ENCODE measurements at regions not wholly inside any gene's neighbourhood (a gene's known extent, or its start where the extent isn't known, plus 50 kb on each side); places are given as distances from the start of the nearest gene placed in this dataset.
A peak's percentile ranks its signal among the peaks of the same experiment; 100 is the strongest.
"Not testable (repeated sequence)": the region's sequence is repeated elsewhere in the genome, so short reads cannot be mapped to it uniquely, and the experiment has no call there.

DNA sequence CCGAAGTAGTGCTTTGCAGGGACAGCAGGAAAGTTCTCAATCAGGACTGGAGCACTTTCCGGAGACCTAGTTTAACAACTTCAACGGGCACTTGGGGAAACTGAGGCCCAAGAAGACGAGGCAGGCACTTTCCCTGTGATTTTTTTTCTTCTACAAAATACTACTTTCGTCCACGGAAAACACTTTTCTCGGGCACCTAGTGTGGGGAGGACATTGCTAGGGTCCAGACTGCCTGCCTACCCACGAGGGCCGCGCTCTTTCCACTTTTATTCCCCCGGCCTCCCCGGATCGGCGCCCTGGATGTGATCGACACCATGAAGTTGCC, 125.4 kb upstream of the CXorf66 start:
- Histone ChIP-seq H3K27ac (ENCODE audit: low read length) (no peak overlapping the region), H3K4me3 (ENCODE audit: low read length) (no peak overlapping the region), H3K27me3 (ENCODE audit: control insufficient read depth, insufficient read depth, low read length) (peaks cover 4% of the 10 kb centered on the region), H3K9me3 (ENCODE audit: control insufficient read depth, insufficient read depth, low read length) (no peaks in the 10 kb centered on the region), H3K36me3 (ENCODE audit: control insufficient read depth, insufficient read depth, low read length) (no peaks in the 10 kb centered on the region), H3K4me1 (ENCODE audit: control insufficient read depth, insufficient read depth, low read length) (peaks cover 14% of the 10 kb centered on the region)
- H3K4me3 Mint-ChIP-seq = peak overlapping the region; percentile 63
- H3K36me3 Mint-ChIP-seq = no peaks in the 10 kb centered on the region
- H3K4me1 Mint-ChIP-seq = peaks cover 0 to 5% of the 10 kb centered on the region in 2 donors
- DNase-seq (no peak), ATAC-seq (no peak)
- intact Hi-C loops (cut with micrococcal nuclease) = no loop called here
- no peaks in the 10 kb centered on the region for H3K9me3 Mint-ChIP-seq
- no peaks in the 10 kb centered on the region for H3K27me3 Mint-ChIP-seq (ENCODE audit: low read depth in 2 of 2)
- 9% methylated on average over 14 of the region's 15 CpGs for WGBS (ENCODE audit: insufficient coverage)
- TF ChIP-seq CTCF (IDR thresholded peaks at IDR 0.05) = no peak
- H3K27ac Mint-ChIP-seq = no peak overlapping the region

GRCh38 chrX:140088438-140088837, 123.1 kb upstream of the CXorf66 start:
- Histone ChIP-seq H3K9me3 (ENCODE audit: control insufficient read depth, insufficient read depth, low read length) (no peaks in the 10 kb centered on the region), H3K36me3 (ENCODE audit: control insufficient read depth, insufficient read depth, low read length) (no peaks in the 10 kb centered on the region), H3K4me3 (ENCODE audit: low read length) (no peak overlapping the region), H3K4me1 (ENCODE audit: control insufficient read depth, insufficient read depth, low read length) (peaks cover 14% of the 10 kb centered on the region), H3K27ac (ENCODE audit: low read length) (no peak overlapping the region), H3K27me3 (ENCODE audit: control insufficient read depth, insufficient read depth, low read length) (peaks cover 4% of the 10 kb centered on the region)
- Mint-ChIP-seq H3K4me1 (peaks cover 0 to 5% of the 10 kb centered on the region in 2 donors), H3K4me3 (no peak overlapping the region), H3K36me3 (no peaks in the 10 kb centered on the region), H3K9me3 (no peaks in the 10 kb centered on the region), H3K27ac (no peak overlapping the region), H3K27me3 (ENCODE audit: low read depth in 2 of 2) (peaks cover 0 to 2% of the 10 kb centered on the region in 2 donors)
- intact Hi-C loops (cut with micrococcal nuclease) = no loop called here
- no peak for DNase-seq
- no peak for ATAC-seq
- no peak for TF ChIP-seq CTCF (IDR thresholded peaks at IDR 0.05)
- 90% methylated on average over 2 of the region's 2 CpGs for WGBS (ENCODE audit: insufficient coverage)

- peaks cover 4% of the 10 kb centered on the region for H3K27me3 ChIP-seq (ENCODE audit: control insufficient read depth, insufficient read depth, low read length)
- intact Hi-C loops (cut with micrococcal nuclease) = no loop called here
- no peak overlapping the region for H3K27ac ChIP-seq (ENCODE audit: low read length)
- no peaks in the 10 kb centered on the region for H3K9me3 Mint-ChIP-seq
- peaks cover 14% of the 10 kb centered on the region for H3K4me1 ChIP-seq (ENCODE audit: control insufficient read depth, insufficient read depth, low read length)
- H3K4me1 Mint-ChIP-seq = peaks cover 0 to 5% of the 10 kb centered on the region in 2 donors
- no peaks in the 10 kb centered on the region for H3K9me3 ChIP-seq (ENCODE audit: control insufficient read depth, insufficient read depth, low read length)
- 58% methylated on average over 2 of the region's 4 CpGs for WGBS (ENCODE audit: insufficient coverage)
- H3K36me3 ChIP-seq (ENCODE audit: control insufficient read depth, insufficient read depth, low read length) = no peaks in the 10 kb centered on the region
- no peak for DNase-seq
- no peak for TF ChIP-seq CTCF (IDR thresholded peaks at IDR 0.05)
- H3K4me3 Mint-ChIP-seq = no peak overlapping the region
- no peak overlapping the region for H3K27ac Mint-ChIP-seq
- peaks cover 0 to 2% of the 10 kb centered on the region in 2 donors for H3K27me3 Mint-ChIP-seq (ENCODE audit: low read depth in 2 of 2)
- no peak overlapping the region for H3K4me3 ChIP-seq (ENCODE audit: low read length)
- no peaks in the 10 kb centered on the region for H3K36me3 Mint-ChIP-seq
- ATAC-seq = no peak
These were observed 122.6 kb upstream of the CXorf66 start for GRCh38 chrX:140087875-140088274.

DNA sequence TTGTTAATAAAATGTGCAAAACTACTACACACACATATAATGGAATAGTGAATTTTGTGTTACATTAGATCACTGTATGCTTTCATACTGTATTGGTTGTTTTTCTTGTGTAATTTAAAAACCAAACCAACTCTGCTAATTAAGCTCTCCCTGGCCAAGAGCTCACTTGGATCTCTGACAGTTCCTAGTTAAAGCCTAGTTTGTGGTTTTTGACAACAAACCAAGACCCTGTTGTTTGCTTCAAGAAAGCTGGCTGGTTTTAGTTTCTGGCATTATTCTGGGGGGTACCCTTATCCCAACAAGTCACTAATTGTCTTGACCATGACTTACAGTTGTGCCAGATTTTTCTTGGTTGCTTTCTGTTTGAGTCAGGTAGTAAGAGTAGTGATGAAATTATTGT, 121.4 kb upstream of the CXorf66 start:
- H3K4me3 ChIP-seq (ENCODE audit: low read length) = no peak overlapping the region
- H3K27me3 ChIP-seq (ENCODE audit: control insufficient read depth, insufficient read depth, low read length) = no peaks in the 10 kb centered on the region
- H3K4me3 Mint-ChIP-seq = no peak overlapping the region
- H3K4me1 Mint-ChIP-seq = peaks cover 0 to 5% of the 10 kb centered on the region in 2 donors
- no peak overlapping the region for H3K27ac ChIP-seq (ENCODE audit: low read length)
- no peaks in the 10 kb centered on the region for H3K36me3 ChIP-seq (ENCODE audit: control insufficient read depth, insufficient read depth, low read length)
- H3K27me3 Mint-ChIP-seq (ENCODE audit: low read depth in 2 of 2) = peaks cover 0 to 2% of the 10 kb centered on the region in 2 donors
- H3K36me3 Mint-ChIP-seq = no peaks in the 10 kb centered on the region
- ATAC-seq (no peak), DNase-seq (no peak)
- H3K9me3 Mint-ChIP-seq = no peaks in the 10 kb centered on the region
- no peak for TF ChIP-seq CTCF (IDR thresholded peaks at IDR 0.05)
- H3K4me1 ChIP-seq (ENCODE audit: control insufficient read depth, insufficient read depth, low read length) = peaks cover 6% of the 10 kb centered on the region
- no peak overlapping the region for H3K27ac Mint-ChIP-seq
- intact Hi-C loops (cut with micrococcal nuclease) = no loop called here
- no peaks in the 10 kb centered on the region for H3K9me3 ChIP-seq (ENCODE audit: control insufficient read depth, insufficient read depth, low read length)

GRCh38 chrX:140074851-140075250, 109.5 kb upstream of the CXorf66 start:
- H3K9me3 Mint-ChIP-seq; H3K27ac Mint-ChIP-seq; H3K27ac ChIP-seq (ENCODE audit: low read length); H3K36me3 ChIP-seq (ENCODE audit: control insufficient read depth, insufficient read depth, low read length); intact Hi-C loops (cut with micrococcal nuclease); H3K4me1 Mint-ChIP-seq; DNase-seq; H3K4me1 ChIP-seq (ENCODE audit: control insufficient read depth, insufficient read depth, low read length); H3K4me3 ChIP-seq (ENCODE audit: low read length); ATAC-seq; H3K27me3 ChIP-seq (ENCODE audit: control insufficient read depth, insufficient read depth, low read length); H3K27me3 Mint-ChIP-seq (ENCODE audit: low read depth in 2 of 2); H3K9me3 ChIP-seq (ENCODE audit: control insufficient read depth, insufficient read depth, low read length); H3K36me3 Mint-ChIP-seq; H3K4me3 Mint-ChIP-seq: not testable (repeated sequence)
- no CpG with 5 or more reads among the region's 2 CpGs for WGBS (ENCODE audit: insufficient coverage)
